ENCODE measurements at regions not wholly inside any gene's neighbourhood (a gene's known extent, or its start where the extent isn't known, plus 50 kb on each side); places are given as distances from the start of the nearest gene placed in this dataset.

DNA sequence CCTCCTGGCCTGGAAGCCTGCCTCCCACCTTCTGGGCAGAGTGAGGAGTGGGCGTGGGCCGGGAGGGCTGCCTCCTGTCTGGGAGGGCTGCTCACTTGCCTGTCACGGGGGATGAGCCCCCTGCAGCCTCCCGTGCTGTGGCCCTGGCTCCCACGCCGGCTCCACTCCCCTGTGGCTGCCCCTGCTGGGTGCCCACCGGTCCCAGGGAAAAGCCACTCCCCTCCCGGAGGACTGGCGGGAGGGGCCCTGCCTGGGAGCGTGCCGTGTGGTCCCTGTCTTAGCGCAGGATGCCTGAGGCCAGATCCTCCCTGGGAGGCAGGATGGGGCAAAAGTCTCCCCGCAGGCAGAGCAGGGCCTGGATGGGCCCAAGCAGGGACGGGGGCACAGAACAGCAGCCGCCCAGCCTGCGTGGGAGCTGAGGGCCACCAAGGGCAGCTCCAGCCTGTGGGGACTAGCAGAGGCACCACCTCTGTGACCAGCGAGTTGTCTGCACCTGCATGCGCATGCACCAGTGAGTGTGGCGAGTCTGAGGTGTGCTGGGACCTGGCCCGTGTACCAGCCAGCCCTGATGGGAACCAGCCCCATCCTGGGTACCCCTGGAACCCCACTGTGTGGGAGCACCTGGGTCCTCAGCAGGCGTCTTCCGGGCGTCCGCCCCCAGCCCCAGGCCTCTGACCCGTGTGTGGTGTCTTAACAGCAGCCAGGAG is 339.9 kb downstream of the SEC14L1 start:
- TF ChIP-seq, protein P1, sequence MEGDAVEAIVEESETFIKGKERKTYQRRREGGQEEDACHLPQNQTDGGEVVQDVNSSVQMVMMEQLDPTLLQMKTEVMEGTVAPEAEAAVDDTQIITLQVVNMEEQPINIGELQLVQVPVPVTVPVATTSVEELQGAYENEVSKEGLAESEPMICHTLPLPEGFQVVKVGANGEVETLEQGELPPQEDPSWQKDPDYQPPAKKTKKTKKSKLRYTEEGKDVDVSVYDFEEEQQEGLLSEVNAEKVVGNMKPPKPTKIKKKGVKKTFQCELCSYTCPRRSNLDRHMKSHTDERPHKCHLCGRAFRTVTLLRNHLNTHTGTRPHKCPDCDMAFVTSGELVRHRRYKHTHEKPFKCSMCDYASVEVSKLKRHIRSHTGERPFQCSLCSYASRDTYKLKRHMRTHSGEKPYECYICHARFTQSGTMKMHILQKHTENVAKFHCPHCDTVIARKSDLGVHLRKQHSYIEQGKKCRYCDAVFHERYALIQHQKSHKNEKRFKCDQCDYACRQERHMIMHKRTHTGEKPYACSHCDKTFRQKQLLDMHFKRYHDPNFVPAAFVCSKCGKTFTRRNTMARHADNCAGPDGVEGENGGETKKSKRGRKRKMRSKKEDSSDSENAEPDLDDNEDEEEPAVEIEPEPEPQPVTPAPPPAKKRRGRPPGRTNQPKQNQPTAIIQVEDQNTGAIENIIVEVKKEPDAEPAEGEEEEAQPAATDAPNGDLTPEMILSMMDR (IDR thresholded peaks at IDR 0.05) = no peak
- TF ChIP-seq POLR2A (IDR thresholded peaks at IDR 0.05; ENCODE audit: low read depth) (no peak), POLR2AphosphoS5 (IDR thresholded peaks at IDR 0.05) (peak in 1 of 2 donors; percentile 1), EP300 (IDR thresholded peaks at IDR 0.05) (no peak)
